GM12865 (cell line): ENCODE measurements at regions not wholly inside any gene's neighbourhood (a gene's known extent, or its start where the extent isn't known, plus 50 kb on each side); places are given as distances from the start of the nearest gene placed in this dataset.
A peak's percentile ranks its signal among the peaks of the same experiment; 100 is the strongest.
"Not testable (repeated sequence)": the region's sequence is repeated elsewhere in the genome, so short reads cannot be mapped to it uniquely, and the experiment has no call there.

Source experiments
- DNase-seq: peaks from one replicate; pipeline ENCODE4 v3.0.0; 2010; ENCODE audit warnings: low read depth
- H3K4me3 ChIP-seq: 2 replicates; pipeline ENCODE4 v1.5.1; 2011; ENCODE audit warnings: mild to moderate bottlenecking, low read depth, low read length, control low read depth
- TF ChIP-seq, protein P1 (sequence below): IDR thresholded peaks from 2 replicates; pipeline ENCODE4 v1.5.1; 2011; ENCODE audit warnings: low read length, control low read depth, low read depth, inconsistent platforms; ENCODE audit not compliant: insufficient read depth; ENCODE audit errors: missing control alignments

GRCh38 chr14:95611293-95611880, 74.8 kb upstream of the TCL1B start:
- DNase-seq, result peak; percentile 47
- TF ChIP-seq, protein P1, sequence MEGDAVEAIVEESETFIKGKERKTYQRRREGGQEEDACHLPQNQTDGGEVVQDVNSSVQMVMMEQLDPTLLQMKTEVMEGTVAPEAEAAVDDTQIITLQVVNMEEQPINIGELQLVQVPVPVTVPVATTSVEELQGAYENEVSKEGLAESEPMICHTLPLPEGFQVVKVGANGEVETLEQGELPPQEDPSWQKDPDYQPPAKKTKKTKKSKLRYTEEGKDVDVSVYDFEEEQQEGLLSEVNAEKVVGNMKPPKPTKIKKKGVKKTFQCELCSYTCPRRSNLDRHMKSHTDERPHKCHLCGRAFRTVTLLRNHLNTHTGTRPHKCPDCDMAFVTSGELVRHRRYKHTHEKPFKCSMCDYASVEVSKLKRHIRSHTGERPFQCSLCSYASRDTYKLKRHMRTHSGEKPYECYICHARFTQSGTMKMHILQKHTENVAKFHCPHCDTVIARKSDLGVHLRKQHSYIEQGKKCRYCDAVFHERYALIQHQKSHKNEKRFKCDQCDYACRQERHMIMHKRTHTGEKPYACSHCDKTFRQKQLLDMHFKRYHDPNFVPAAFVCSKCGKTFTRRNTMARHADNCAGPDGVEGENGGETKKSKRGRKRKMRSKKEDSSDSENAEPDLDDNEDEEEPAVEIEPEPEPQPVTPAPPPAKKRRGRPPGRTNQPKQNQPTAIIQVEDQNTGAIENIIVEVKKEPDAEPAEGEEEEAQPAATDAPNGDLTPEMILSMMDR, result peak; percentile 41
- H3K4me3 ChIP-seq, result no peak overlapping the region

DNA sequence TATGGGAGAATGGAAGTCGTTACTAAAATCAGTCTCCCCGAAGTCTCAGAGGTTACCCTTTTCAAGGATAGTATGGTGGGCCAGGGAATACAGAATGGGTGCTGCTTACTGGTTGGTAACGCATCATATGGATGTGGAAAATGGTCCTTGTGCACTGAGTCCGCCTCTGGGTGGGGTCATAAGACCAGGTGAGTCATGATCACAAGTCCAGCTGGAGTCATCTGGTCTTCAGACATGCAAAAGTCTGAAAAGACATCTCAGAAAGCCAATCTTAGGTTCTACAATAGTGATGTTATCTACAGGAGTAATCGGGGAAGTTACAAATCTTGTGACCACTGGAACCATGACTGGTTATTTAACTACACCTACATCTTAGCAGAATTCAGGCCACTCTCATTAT, 71.9 kb upstream of the TCL1B start:
- TF ChIP-seq, protein P1, result peak; percentile 26
- no peak overlapping the region for H3K4me3 ChIP-seq
- DNase-seq, result peak; percentile 67

GRCh38 chr14:95616745-95617144, 69.5 kb upstream of the TCL1B start:
- DNase-seq, result no peak
- TF ChIP-seq, protein P1, result no peak
- H3K4me3 ChIP-seq, result no peak overlapping the region

DNA sequence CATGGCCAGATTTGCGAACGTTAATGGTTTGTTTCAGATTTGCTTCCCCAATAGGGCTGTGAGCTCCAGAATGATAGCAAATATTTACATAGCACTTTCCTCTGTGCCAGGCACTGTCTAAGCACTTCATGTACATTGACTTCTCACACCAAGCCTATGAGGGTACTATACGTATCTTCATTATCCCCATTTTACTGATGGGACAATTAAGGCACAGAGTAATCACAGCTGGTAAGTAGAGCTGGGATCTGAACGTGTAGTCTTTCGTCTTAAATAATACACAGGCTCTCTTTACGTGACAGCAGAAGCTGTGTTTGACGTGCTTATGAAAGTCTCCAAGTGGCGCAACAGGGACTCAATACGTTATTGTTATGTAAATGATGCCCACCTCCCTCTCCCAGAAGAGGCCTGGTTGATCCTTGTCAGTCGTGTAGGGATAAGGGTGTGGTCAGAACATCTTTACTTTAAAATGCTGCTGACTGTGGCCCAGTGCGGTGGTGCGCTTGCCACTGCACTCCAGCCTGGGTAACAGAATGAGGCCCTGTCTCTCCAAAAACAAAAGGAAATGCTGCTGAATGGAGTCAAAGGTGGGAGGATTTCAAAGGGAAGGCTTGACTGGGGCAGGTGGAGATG, 66.3 kb upstream of the TCL1B start:
- DNase-seq, result no peak
- no peak overlapping the region for H3K4me3 ChIP-seq
- TF ChIP-seq, protein P1, result no peak

DNA sequence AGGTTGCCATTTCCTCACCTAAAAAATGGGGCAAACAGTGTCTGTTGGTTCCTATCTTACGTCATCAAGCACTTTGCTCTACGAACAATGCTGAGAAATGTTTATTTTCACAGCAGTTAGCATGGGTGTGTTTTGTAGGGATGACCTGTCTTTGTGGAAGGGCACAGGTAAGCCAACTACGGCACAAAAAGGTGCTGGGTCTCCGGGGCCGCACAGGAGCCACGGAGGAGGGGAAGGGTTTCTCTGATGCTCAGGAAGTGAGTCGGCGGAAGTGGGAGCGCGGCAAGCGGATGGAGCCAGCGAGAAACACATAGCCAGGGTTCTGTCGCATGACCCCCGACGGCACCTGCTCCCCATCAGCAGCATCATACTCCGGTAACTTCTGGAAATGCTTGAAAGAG, 65.6 kb upstream of the TCL1B start:
- H3K4me3 ChIP-seq, result no peak overlapping the region
- DNase-seq, result no peak
- TF ChIP-seq, protein P1, result no peak

DNA sequence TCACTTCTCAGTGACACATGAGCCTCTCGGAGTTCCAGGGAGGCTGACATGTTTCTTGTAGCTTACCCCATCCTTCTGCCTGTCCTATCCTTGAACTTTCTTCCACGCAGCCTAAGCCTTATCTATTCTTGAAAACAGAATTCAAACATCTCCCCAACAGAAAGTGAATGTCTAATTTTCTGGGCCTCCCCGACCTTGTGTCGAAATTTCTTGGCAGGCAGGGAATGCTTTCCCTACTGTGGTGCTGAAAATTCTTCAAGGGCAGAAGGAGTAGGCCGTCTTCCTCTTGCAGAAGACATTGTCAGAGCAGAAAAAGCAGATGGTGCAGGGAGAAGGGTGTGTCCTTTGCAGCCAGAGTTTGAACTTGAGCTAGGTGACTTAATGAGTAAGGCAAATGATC, 63.0 kb upstream of the TCL1B start:
- TF ChIP-seq, protein P1, result no peak
- DNase-seq, result no peak
- no peak overlapping the region for H3K4me3 ChIP-seq

DNA sequence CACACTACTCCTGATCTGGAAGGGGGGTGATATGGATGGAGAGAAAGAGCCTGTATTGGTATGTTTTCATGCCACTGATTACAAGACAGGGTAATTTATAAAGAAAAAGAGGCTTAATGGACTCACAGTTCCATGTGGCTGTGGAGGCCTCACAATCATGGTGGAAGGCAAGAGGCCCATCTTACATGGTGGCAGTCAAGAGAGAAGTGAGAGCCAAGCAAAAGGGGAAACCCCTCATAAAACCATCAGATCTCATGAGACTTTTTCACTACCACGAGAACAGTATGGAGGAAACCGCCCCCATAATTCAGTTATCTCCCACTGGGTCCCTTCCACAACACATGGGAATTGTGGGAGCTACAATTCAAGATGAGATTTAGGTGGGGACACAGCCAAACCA, 60.5 kb upstream of the TCL1B start:
- not testable (repeated sequence) for DNase-seq, H3K4me3 ChIP-seq
